Testis (tissue), 2 donors: ENCODE measurements at regions not wholly inside any gene's neighbourhood (a gene's known extent, or its start where the extent isn't known, plus 50 kb on each side); places are given as distances from the start of the nearest gene placed in this dataset.

Experiments used
- CTCF ChIP-seq, 3 experiments: fragments of 450-650 bp in 2 of 3; fragments of 200-600 bp in 1 of 3; sonication (generic) in 1 of 3; IDR thresholded peaks; one replicate each; pipeline ENCODE4 v1.5.1; 2016 to 2019; ENCODE audit warnings: antibody characterized with exemption in 3 of 3, mild to moderate bottlenecking in 2 of 3, moderate library complexity in 1 of 3
- POLR2A ChIP-seq: fragments of 450-650 bp; IDR thresholded peaks from one replicate; pipeline ENCODE4 v1.6.1; 2017; ENCODE audit warnings: antibody characterized with exemption, mild to moderate bottlenecking, moderate library complexity

GRCh38 chr2:238603596-238603995, 176.9 kb downstream of the ASB1 start:
- TF ChIP-seq CTCF (IDR thresholded peaks at IDR 0.05) (no peak), POLR2A (no peak)
